HCT116 (cell line): ENCODE measurements at regions not wholly inside any gene's neighbourhood (a gene's known extent, or its start where the extent isn't known, plus 50 kb on each side); places are given as distances from the start of the nearest gene placed in this dataset.

Source experiments
- ATAC-seq: fragments of 200-7000 bp; cut with Tn5 transposase; 2 replicates; pipeline ENCODE4 v1.9.1; 2020; ENCODE audit warnings: mild to moderate bottlenecking, moderate library complexity
- BruUV-seq: library from RNA; stranded (reverse); fragments of 400-500 nt; replicated peaks from 2 replicates; lab custom pipeline; 2021; lab: Mats Ljungman, UMichigan
- CTCF ChIA-PET: fragments of 300-600 bp; sonication (Branson Sonifier 250); formaldehyde crosslinking; loops from one replicate; lab custom pipeline; 2021; ENCODE audit warnings: antibody characterized with exemption; lab: Charles Lee
- POLR2A ChIA-PET: fragments of 300-600, 350-600 bp; sonication (Branson Sonifier 250); formaldehyde crosslinking; loops from one replicate; lab custom pipeline; 2021; ENCODE audit warnings: antibody characterized with exemption; lab: Charles Lee
- RAD21 ChIA-PET, 2 experiments: fragments of 300-600 bp; sonication (Branson Sonifier 250); formaldehyde crosslinking; loops; one replicate each; lab custom pipeline; 2023; ENCODE audit warnings: low total read pairs in 2 of 2; ENCODE audit not compliant: uncharacterized antibody in 2 of 2, unreplicated experiment in 2 of 2, low non-redundant PET in 1 of 2; lab: Charles Lee
- DNase-seq: peaks from one replicate; pipeline ENCODE4 v3.0.0-alpha.2; 2010; ENCODE audit warnings: low read depth, low spot score
- H2AFZ ChIP-seq: fragments of 200-600 bp; shearing (Covaris generic), sonication (generic); 2 replicates; pipeline ENCODE4 v1.6.1; 2017; ENCODE audit warnings: low read depth, mixed run types, mixed read lengths, antibody characterized with exemption, low read length; ENCODE audit not compliant: poor library complexity, severe bottlenecking
- H3K27ac ChIP-seq: 2 replicates; pipeline ENCODE4 v1.5.1; 2012; ENCODE audit warnings: low read depth, low read length
- H3K27me3 ChIP-seq: fragments of 200-600 bp; sonication (generic); 2 replicates; pipeline ENCODE4 v1.6.1; 2016; ENCODE audit warnings: mixed run types, low read length, mixed read lengths; ENCODE audit not compliant: insufficient read depth
- H3K36me3 ChIP-seq, 2 experiments: fragments of 200-500 bp in 1 of 2; fragments of 200-600 bp in 1 of 2; sonication (Bioruptor generic) in 1 of 2; sonication (generic) in 1 of 2; 2 replicates each; pipeline versions ENCODE4 v1.5.1 to v1.6.1; 2014 to 2016; ENCODE audit warnings: low read length in 2 of 2, inconsistent platforms in 1 of 2, mixed read lengths in 1 of 2, mixed run types in 1 of 2; ENCODE audit not compliant: insufficient read depth in 2 of 2, control insufficient read depth in 1 of 2
- H3K4me1 ChIP-seq, 2 experiments: fragments of 200-600 bp in 1 of 2; sonication (generic) in 1 of 2; 2 replicates each; pipeline versions ENCODE4 v1.5.1 to v1.6.1; 2012 to 2017; ENCODE audit warnings: low read length in 2 of 2, inconsistent platforms in 1 of 2, mild to moderate bottlenecking in 1 of 2, mixed read lengths in 1 of 2, mixed run types in 1 of 2, moderate library complexity in 1 of 2; ENCODE audit not compliant: insufficient read depth in 2 of 2, control insufficient read depth in 1 of 2
- H3K4me2 ChIP-seq: fragments of 200-600 bp; sonication (generic); 2 replicates; pipeline ENCODE4 v1.6.1; 2017; ENCODE audit warnings: mixed run types, low read length, mixed read lengths
- H3K4me3 ChIP-seq, 2 experiments: fragments of 200-600 bp in 1 of 2; sonication (generic) in 1 of 2; replicated peaks in 1 of 2; 2 replicates each; pipeline ENCODE4 v1.5.1; 2011 to 2016; ENCODE audit warnings: low read length in 2 of 2, control low read depth in 1 of 2, low read depth in 1 of 2, mild to moderate bottlenecking in 1 of 2, mixed read lengths in 1 of 2, mixed run types in 1 of 2
- H3K79me2 ChIP-seq: fragments of 200-600 bp; sonication (generic); 2 replicates; pipeline ENCODE4 v1.6.1; 2017; ENCODE audit warnings: mild to moderate bottlenecking, mixed run types, low read length, moderate library complexity, mixed read lengths; ENCODE audit not compliant: insufficient read depth
- H3K9ac ChIP-seq: fragments of 200-600 bp; sonication (generic); 2 replicates; pipeline ENCODE4 v1.6.1; 2016; ENCODE audit warnings: low read length, mixed read lengths
- H3K9me2 ChIP-seq: fragments of 200-600 bp; sonication (generic), shearing (Covaris generic); 2 replicates; pipeline ENCODE4 v1.6.1; 2017; ENCODE audit warnings: mixed run types, mild to moderate bottlenecking, moderate library complexity; ENCODE audit not compliant: insufficient read depth
- H3K9me3 ChIP-seq, 2 experiments: fragments of 200-500 bp in 1 of 2; fragments of 200-600 bp in 1 of 2; sonication (Bioruptor generic) in 1 of 2; sonication (generic) in 1 of 2; 2 replicates each; pipeline ENCODE4 v1.6.1; 2014 to 2017; ENCODE audit warnings: low read length in 2 of 2, mixed read lengths in 2 of 2, inconsistent platforms in 1 of 2, low read depth in 1 of 2, mild to moderate bottlenecking in 1 of 2, mixed run types in 1 of 2, moderate library complexity in 1 of 2; ENCODE audit not compliant: control insufficient read depth in 1 of 2, insufficient read depth in 1 of 2
- H4K20me1 ChIP-seq: fragments of 200-600 bp; sonication (generic), shearing (Covaris generic); 2 replicates; pipeline ENCODE4 v1.6.1; 2017; ENCODE audit warnings: mixed run types, mild to moderate bottlenecking, moderate library complexity; ENCODE audit not compliant: insufficient read depth
- ELF1 ChIP-seq: IDR thresholded peaks from 2 replicates; pipeline ENCODE4 v1.6.1; 2012; ENCODE audit warnings: low read depth, borderline replicate concordance
- EZH2 ChIP-seq: fragments of 200-600 bp; sonication (generic); IDR thresholded peaks from 2 replicates; pipeline ENCODE4 v1.6.1; 2017; ENCODE audit warnings: antibody characterized with exemption, mixed run types
- EZH2phosphoT487 ChIP-seq: fragments of 200-600 bp; IDR thresholded peaks from 2 replicates; pipeline ENCODE4 v1.6.1; 2018; ENCODE audit warnings: antibody characterized with exemption, borderline replicate concordance
- POLR2AphosphoS5 ChIP-seq: IDR thresholded peaks from 2 replicates; pipeline ENCODE4 v1.6.1; 2011; ENCODE audit warnings: mild to moderate bottlenecking, low read depth, low read length, moderate library complexity
- RAD21 ChIP-seq: IDR thresholded peaks from 2 replicates; pipeline ENCODE4 v1.6.1; 2012; ENCODE audit warnings: low read depth, mild to moderate bottlenecking
- SP1 ChIP-seq: IDR thresholded peaks from 2 replicates; pipeline ENCODE4 v1.6.1; 2012; ENCODE audit warnings: low read depth
- SRF ChIP-seq: IDR thresholded peaks from 2 replicates; pipeline ENCODE4 v1.6.1; 2012; ENCODE audit warnings: low read depth
- TCF7L2 ChIP-seq: IDR thresholded peaks from 2 replicates; pipeline ENCODE4 v1.7.0; 2011; ENCODE audit warnings: borderline replicate concordance, inconsistent platforms; ENCODE audit not compliant: insufficient read depth, insufficient read length; ENCODE audit errors: extremely low read depth
- intact Hi-C: fragments of 100-400 bp; cut with micrococcal nuclease; formaldehyde crosslinking; loops from 2 replicates; pipeline ENCODE4 v1.10.0; 2022
- TF ChIP-seq, protein P1 (sequence below): IDR thresholded peaks from 2 replicates; pipeline ENCODE4 v1.6.1; 2012
- TF ChIP-seq, protein P2 (sequence below): IDR thresholded peaks from 2 replicates; pipeline ENCODE4 v1.6.1; 2012
- TF ChIP-seq, protein P3 (sequence below): IDR thresholded peaks from 2 replicates; pipeline ENCODE4 v1.6.1; 2012; ENCODE audit warnings: low read depth

GRCh38 chr3:117617906-117618305, 908.3 kb downstream of the TUSC7 start:
- CTCF ChIA-PET: no interaction called here
- H3K9me2 ChIP-seq: no peaks in the 10 kb centered on the region
- no peaks in the 10 kb centered on the region for H4K20me1 ChIP-seq
- no peak overlapping the region for H3K9ac ChIP-seq
- TF ChIP-seq ELF1: no peak
- TF ChIP-seq, protein P1, sequence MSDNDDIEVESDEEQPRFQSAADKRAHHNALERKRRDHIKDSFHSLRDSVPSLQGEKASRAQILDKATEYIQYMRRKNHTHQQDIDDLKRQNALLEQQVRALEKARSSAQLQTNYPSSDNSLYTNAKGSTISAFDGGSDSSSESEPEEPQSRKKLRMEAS: no peak
- TF ChIP-seq EZH2: no peak
- TF ChIP-seq SP1: no peak
- TF ChIP-seq POLR2AphosphoS5: no peak
- no peak for TF ChIP-seq TCF7L2
- TF ChIP-seq EZH2phosphoT487: no peak
- H3K4me2 ChIP-seq: no peak overlapping the region
- ATAC-seq: no peak
- H3K4me1 ChIP-seq: no peaks in the 10 kb centered on the region
- intact Hi-C loops: no loop called here
- H3K27ac ChIP-seq: no peak overlapping the region
- no peaks in the 10 kb centered on the region for H3K36me3 ChIP-seq
- DNase-seq: no peak
- RAD21 ChIA-PET: no interaction called here
- no peaks in the 10 kb centered on the region for H3K27me3 ChIP-seq
- H2AFZ ChIP-seq: no peak overlapping the region
- POLR2A ChIA-PET: no interaction called here
- no peaks in the 10 kb centered on the region for H3K79me2 ChIP-seq
- BruUV-seq: no TSS peak
- H3K4me3 ChIP-seq: no peak overlapping the region
- H3K9me3 ChIP-seq: no peaks in the 10 kb centered on the region

DNA sequence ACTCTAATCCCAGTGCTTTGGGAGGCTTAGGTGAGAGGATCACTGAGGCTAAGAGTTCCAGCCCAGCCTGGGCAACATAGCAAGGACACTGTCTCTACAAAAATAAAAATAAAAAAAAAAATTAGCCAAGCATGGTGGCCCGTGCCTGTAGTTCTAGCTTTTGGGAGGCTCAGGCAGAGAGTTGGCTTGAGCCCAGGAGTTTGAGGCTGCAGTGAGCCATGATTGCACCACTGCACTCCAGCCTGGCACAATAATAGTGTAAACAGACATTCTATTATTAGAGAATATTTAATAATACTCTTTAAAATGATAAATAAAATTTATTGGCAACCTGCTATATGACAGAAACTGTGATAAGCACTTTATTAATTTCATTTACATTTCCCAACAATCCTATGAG, 908.9 kb downstream of the TUSC7 start:
- Histone ChIP-seq H3K27me3 (no peaks in the 10 kb centered on the region), H3K4me1 (no peaks in the 10 kb centered on the region)
- TF ChIP-seq, protein P1: no peak
- TF ChIP-seq SRF: no peak
- TF ChIP-seq RAD21: no peak
- TF ChIP-seq ELF1: no peak
- TF ChIP-seq, protein P2, sequence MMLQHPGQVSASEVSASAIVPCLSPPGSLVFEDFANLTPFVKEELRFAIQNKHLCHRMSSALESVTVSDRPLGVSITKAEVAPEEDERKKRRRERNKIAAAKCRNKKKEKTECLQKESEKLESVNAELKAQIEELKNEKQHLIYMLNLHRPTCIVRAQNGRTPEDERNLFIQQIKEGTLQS: no peak
- TF ChIP-seq, protein P3, sequence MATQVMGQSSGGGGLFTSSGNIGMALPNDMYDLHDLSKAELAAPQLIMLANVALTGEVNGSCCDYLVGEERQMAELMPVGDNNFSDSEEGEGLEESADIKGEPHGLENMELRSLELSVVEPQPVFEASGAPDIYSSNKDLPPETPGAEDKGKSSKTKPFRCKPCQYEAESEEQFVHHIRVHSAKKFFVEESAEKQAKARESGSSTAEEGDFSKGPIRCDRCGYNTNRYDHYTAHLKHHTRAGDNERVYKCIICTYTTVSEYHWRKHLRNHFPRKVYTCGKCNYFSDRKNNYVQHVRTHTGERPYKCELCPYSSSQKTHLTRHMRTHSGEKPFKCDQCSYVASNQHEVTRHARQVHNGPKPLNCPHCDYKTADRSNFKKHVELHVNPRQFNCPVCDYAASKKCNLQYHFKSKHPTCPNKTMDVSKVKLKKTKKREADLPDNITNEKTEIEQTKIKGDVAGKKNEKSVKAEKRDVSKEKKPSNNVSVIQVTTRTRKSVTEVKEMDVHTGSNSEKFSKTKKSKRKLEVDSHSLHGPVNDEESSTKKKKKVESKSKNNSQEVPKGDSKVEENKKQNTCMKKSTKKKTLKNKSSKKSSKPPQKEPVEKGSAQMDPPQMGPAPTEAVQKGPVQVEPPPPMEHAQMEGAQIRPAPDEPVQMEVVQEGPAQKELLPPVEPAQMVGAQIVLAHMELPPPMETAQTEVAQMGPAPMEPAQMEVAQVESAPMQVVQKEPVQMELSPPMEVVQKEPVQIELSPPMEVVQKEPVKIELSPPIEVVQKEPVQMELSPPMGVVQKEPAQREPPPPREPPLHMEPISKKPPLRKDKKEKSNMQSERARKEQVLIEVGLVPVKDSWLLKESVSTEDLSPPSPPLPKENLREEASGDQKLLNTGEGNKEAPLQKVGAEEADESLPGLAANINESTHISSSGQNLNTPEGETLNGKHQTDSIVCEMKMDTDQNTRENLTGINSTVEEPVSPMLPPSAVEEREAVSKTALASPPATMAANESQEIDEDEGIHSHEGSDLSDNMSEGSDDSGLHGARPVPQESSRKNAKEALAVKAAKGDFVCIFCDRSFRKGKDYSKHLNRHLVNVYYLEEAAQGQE: no peak
- TF ChIP-seq, all 23 proteins: peak for 0
- RAD21 ChIA-PET: no interaction called here
- Histone ChIP-seq H2AFZ (no peak overlapping the region), H3K4me3 (no peak overlapping the region), H3K79me2 (no peaks in the 10 kb centered on the region), H3K9me3 (no peaks in the 10 kb centered on the region), H3K36me3 (no peaks in the 10 kb centered on the region), H3K9ac (no peak overlapping the region), H3K9me2 (no peaks in the 10 kb centered on the region), H3K4me2 (no peak overlapping the region), H3K27ac (no peak overlapping the region), H4K20me1 (no peaks in the 10 kb centered on the region)
- no TSS peak for BruUV-seq
- POLR2A ChIA-PET: no interaction called here
- DNase-seq (no peak), ATAC-seq (no peak)
- intact Hi-C loops: no loop called here
- CTCF ChIA-PET: no interaction called here
